Endothelial cell of umbilical vein (primary cell): ENCODE measurements at regions not wholly inside any gene's neighbourhood (a gene's known extent, or its start where the extent isn't known, plus 50 kb on each side); places are given as distances from the start of the nearest gene placed in this dataset.

ENCODE experiments used
- EZH2 ChIP-seq: IDR thresholded peaks from 2 replicates; pipeline ENCODE4 v1.6.1; 2012; ENCODE audit warnings: borderline replicate concordance, low read depth, mild to moderate bottlenecking, moderate library complexity, low read length, inconsistent platforms; ENCODE audit not compliant: severe bottlenecking
- FOS ChIP-seq: IDR thresholded peaks from 2 replicates; pipeline ENCODE4 v1.6.1; 2011; ENCODE audit warnings: mild to moderate bottlenecking, low read length, moderate library complexity, borderline replicate concordance; ENCODE audit not compliant: insufficient read depth
- GATA2 ChIP-seq: IDR thresholded peaks from 2 replicates; pipeline ENCODE4 v1.7.0; 2011; ENCODE audit warnings: low read depth, mild to moderate bottlenecking, moderate library complexity, mixed read lengths, low read length; ENCODE audit not compliant: insufficient read length, insufficient read depth
- JUN ChIP-seq: IDR thresholded peaks from 2 replicates; pipeline ENCODE4 v1.6.1; 2011; ENCODE audit warnings: borderline replicate concordance, low read depth; ENCODE audit not compliant: insufficient read length, insufficient read depth
- MYC ChIP-seq: IDR thresholded peaks from one replicate; pipeline ENCODE4 v1.6.1; 2011; ENCODE audit warnings: mild to moderate bottlenecking, low read depth, low read length
- POLR2A ChIP-seq: IDR thresholded peaks from 2 replicates; pipeline ENCODE4 v1.6.1; 2012; ENCODE audit warnings: low read depth, mild to moderate bottlenecking, control low read depth, low read length
- POLR2AphosphoS5 ChIP-seq: IDR thresholded peaks from 2 replicates; pipeline ENCODE4 v1.6.1; 2012; ENCODE audit warnings: low read depth, mild to moderate bottlenecking, control low read depth, low read length, moderate library complexity; ENCODE audit not compliant: insufficient read depth
- TF ChIP-seq, protein P1 (sequence below), 2 donors: IDR thresholded peaks; 1 replicate in 1 of 2; 2 replicates in 1 of 2; pipeline ENCODE4 v1.5.1; 2011; ENCODE audit warnings: low read length in 2 of 2, mild to moderate bottlenecking in 2 of 2, moderate library complexity in 2 of 2, control low read depth in 1 of 2, inconsistent platforms in 1 of 2, low read depth in 1 of 2; ENCODE audit not compliant: insufficient read depth in 1 of 2; ENCODE audit errors: extremely low read depth in 1 of 2
- TF ChIP-seq, protein P2 (sequence below): IDR thresholded peaks from 2 replicates; pipeline ENCODE4 v1.6.1; 2011; ENCODE audit not compliant: insufficient read depth, insufficient read length

DNA sequence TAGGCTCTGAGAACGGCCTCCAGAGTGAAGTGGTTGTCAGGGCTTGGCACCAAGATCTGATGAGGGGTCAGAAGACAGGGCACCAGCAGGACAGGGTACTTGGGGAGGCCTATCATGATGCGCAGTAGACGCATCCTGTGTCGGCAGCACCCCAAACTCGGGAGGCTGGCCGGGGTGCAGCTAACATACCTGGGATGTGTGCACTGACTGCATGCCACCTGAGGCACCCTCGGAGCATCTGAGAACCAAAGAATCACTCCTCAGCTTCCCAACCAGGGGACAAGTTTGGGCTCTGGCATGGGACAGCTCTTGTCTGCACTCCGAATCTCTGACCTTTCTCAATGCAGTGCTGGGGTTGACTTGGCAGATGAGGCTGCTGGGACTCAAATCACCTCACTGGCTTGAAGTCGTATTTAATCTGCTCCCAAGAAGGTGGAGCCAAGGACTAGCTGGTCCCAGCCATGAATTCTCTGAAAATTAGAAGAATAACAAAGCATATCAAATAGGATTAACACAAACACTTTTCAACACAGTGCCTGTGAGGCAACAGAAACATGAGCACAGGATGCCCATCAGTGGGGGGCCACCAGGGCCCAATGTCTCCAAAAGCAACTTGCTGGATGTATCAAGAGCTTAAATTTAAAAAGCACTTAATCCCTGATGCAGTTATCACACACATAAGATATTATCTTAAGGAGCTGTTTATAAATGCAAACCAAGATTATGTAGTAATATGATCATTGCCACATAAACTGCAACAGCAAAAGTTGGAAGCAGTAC lies 348.8 kb downstream of the PREX1 start:
- TF ChIP-seq, protein P1, sequence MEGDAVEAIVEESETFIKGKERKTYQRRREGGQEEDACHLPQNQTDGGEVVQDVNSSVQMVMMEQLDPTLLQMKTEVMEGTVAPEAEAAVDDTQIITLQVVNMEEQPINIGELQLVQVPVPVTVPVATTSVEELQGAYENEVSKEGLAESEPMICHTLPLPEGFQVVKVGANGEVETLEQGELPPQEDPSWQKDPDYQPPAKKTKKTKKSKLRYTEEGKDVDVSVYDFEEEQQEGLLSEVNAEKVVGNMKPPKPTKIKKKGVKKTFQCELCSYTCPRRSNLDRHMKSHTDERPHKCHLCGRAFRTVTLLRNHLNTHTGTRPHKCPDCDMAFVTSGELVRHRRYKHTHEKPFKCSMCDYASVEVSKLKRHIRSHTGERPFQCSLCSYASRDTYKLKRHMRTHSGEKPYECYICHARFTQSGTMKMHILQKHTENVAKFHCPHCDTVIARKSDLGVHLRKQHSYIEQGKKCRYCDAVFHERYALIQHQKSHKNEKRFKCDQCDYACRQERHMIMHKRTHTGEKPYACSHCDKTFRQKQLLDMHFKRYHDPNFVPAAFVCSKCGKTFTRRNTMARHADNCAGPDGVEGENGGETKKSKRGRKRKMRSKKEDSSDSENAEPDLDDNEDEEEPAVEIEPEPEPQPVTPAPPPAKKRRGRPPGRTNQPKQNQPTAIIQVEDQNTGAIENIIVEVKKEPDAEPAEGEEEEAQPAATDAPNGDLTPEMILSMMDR (IDR thresholded peaks at IDR 0.05; ENCODE audit: extremely low read depth in 1 of 2, insufficient read depth in 1 of 2, low read depth in 1 of 2, low read length in 2 of 2), result no peak
- TF ChIP-seq MYC, result no peak
- TF ChIP-seq POLR2A, result no peak
- no peak for TF ChIP-seq EZH2
- TF ChIP-seq GATA2, result no peak
- TF ChIP-seq POLR2AphosphoS5, result no peak
- no peak for TF ChIP-seq JUN
- TF ChIP-seq FOS, result no peak
- TF ChIP-seq, protein P2, sequence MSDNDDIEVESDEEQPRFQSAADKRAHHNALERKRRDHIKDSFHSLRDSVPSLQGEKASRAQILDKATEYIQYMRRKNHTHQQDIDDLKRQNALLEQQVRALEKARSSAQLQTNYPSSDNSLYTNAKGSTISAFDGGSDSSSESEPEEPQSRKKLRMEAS, result no peak
